ENCODE measurements at regions not wholly inside any gene's neighbourhood (a gene's known extent, or its start where the extent isn't known, plus 50 kb on each side); places are given as distances from the start of the nearest gene placed in this dataset.

DNA sequence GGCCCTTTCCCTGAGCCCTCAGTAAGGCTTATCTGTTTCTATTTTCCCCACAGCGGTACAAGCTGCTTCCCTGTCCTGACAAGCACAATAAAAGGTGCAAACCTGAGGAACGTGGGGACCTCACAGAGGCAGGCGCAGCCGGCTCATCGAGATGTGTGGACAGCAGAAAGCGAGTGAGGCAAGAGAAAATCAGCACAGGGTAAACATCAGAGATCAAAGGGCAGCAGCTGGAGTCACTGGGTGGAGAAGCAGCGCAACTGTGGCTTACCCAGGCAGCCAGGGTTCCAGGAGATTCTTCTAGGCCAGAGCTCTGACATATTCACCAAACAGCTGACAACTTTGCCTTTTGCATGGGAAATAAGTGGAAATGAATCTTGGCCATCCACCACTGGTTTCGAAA lies 212.6 kb downstream of the WDR11 start:
- H3K27ac Mint-ChIP-seq, result no peak overlapping the region
- peaks cover 3% of the 10 kb centered on the region for H3K27me3 Mint-ChIP-seq (ENCODE audit: insufficient read depth, low read depth, poor library complexity)
- H3K4me2 ChIP-seq, result no peak overlapping the region
- TF ChIP-seq ZNF331 (CRISPR knock-in tag; IDR thresholded peaks at IDR 0.05; ENCODE audit: low read depth) (no peak), CREB1 (CRISPR knock-in tag; IDR thresholded peaks at IDR 0.05; ENCODE audit: low read depth) (no peak), ZNF114 (CRISPR knock-in tag; IDR thresholded peaks at IDR 0.05) (no peak), EZH2phosphoT487 (IDR thresholded peaks at IDR 0.05; ENCODE audit: unreplicated experiment) (no peak), STAT1 (IDR thresholded peaks at IDR 0.05; ENCODE audit: unreplicated experiment) (no peak), JUNB (IDR thresholded peaks at IDR 0.05; ENCODE audit: unreplicated experiment) (no peak), EZH2 (IDR thresholded peaks at IDR 0.05; ENCODE audit: low read depth, unreplicated experiment) (no peak), NANOG (IDR thresholded peaks at IDR 0.05; ENCODE audit: borderline replicate concordance) (no peak), POLR2AphosphoS5 (IDR thresholded peaks at IDR 0.05; ENCODE audit: low read depth) (no peak)
- TF ChIP-seq, protein P1, sequence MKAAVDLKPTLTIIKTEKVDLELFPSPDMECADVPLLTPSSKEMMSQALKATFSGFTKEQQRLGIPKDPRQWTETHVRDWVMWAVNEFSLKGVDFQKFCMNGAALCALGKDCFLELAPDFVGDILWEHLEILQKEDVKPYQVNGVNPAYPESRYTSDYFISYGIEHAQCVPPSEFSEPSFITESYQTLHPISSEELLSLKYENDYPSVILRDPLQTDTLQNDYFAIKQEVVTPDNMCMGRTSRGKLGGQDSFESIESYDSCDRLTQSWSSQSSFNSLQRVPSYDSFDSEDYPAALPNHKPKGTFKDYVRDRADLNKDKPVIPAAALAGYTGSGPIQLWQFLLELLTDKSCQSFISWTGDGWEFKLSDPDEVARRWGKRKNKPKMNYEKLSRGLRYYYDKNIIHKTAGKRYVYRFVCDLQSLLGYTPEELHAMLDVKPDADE (IDR thresholded peaks at IDR 0.05), result no peak
- TF ChIP-seq, protein P2, sequence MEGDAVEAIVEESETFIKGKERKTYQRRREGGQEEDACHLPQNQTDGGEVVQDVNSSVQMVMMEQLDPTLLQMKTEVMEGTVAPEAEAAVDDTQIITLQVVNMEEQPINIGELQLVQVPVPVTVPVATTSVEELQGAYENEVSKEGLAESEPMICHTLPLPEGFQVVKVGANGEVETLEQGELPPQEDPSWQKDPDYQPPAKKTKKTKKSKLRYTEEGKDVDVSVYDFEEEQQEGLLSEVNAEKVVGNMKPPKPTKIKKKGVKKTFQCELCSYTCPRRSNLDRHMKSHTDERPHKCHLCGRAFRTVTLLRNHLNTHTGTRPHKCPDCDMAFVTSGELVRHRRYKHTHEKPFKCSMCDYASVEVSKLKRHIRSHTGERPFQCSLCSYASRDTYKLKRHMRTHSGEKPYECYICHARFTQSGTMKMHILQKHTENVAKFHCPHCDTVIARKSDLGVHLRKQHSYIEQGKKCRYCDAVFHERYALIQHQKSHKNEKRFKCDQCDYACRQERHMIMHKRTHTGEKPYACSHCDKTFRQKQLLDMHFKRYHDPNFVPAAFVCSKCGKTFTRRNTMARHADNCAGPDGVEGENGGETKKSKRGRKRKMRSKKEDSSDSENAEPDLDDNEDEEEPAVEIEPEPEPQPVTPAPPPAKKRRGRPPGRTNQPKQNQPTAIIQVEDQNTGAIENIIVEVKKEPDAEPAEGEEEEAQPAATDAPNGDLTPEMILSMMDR (conservative IDR thresholded peaks at IDR 0.05; ENCODE audit: low read depth in 2 of 2), result no peak
- TF ChIP-seq, protein P3, sequence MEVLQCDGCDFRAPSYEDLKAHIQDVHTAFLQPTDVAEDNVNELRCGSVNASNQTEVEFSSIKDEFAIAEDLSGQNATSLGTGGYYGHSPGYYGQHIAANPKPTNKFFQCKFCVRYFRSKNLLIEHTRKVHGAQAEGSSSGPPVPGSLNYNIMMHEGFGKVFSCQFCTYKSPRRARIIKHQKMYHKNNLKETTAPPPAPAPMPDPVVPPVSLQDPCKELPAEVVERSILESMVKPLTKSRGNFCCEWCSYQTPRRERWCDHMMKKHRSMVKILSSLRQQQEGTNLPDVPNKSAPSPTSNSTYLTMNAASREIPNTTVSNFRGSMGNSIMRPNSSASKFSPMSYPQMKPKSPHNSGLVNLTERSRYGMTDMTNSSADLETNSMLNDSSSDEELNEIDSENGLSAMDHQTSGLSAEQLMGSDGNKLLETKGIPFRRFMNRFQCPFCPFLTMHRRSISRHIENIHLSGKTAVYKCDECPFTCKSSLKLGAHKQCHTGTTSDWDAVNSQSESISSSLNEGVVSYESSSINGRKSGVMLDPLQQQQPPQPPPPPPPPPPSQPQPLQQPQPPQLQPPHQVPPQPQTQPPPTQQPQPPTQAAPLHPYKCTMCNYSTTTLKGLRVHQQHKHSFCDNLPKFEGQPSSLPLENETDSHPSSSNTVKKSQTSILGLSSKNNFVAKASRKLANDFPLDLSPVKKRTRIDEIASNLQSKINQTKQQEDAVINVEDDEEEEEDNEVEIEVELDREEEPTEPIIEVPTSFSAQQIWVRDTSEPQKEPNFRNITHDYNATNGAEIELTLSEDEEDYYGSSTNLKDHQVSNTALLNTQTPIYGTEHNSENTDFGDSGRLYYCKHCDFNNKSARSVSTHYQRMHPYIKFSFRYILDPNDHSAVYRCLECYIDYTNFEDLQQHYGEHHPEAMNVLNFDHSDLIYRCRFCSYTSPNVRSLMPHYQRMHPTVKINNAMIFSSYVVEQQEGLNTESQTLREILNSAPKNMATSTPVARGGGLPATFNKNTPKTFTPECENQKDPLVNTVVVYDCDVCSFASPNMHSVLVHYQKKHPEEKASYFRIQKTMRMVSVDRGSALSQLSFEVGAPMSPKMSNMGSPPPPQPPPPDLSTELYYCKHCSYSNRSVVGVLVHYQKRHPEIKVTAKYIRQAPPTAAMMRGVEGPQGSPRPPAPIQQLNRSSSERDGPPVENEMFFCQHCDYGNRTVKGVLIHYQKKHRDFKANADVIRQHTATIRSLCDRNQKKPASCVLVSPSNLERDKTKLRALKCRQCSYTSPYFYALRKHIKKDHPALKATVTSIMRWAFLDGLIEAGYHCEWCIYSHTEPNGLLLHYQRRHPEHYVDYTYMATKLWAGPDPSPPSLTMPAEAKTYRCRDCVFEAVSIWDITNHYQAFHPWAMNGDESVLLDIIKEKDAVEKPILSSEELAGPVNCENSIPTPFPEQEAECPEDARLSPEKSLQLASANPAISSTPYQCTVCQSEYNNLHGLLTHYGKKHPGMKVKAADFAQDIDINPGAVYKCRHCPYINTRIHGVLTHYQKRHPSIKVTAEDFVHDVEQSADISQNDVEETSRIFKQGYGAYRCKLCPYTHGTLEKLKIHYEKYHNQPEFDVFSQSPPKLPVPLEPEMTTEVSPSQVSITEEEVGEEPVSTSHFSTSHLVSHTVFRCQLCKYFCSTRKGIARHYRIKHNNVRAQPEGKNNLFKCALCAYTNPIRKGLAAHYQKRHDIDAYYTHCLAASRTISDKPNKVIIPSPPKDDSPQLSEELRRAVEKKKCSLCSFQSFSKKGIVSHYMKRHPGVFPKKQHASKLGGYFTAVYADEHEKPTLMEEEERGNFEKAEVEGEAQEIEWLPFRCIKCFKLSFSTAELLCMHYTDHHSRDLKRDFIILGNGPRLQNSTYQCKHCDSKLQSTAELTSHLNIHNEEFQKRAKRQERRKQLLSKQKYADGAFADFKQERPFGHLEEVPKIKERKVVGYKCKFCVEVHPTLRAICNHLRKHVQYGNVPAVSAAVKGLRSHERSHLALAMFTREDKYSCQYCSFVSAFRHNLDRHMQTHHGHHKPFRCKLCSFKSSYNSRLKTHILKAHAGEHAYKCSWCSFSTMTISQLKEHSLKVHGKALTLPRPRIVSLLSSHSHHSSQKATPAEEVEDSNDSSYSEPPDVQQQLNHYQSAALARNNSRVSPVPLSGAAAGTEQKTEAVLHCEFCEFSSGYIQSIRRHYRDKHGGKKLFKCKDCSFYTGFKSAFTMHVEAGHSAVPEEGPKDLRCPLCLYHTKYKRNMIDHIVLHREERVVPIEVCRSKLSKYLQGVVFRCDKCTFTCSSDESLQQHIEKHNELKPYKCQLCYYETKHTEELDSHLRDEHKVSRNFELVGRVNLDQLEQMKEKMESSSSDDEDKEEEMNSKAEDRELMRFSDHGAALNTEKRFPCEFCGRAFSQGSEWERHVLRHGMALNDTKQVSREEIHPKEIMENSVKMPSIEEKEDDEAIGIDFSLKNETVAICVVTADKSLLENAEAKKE (CRISPR knock-in tag; IDR thresholded peaks at IDR 0.05), result no peak
- TF ChIP-seq, protein P4, sequence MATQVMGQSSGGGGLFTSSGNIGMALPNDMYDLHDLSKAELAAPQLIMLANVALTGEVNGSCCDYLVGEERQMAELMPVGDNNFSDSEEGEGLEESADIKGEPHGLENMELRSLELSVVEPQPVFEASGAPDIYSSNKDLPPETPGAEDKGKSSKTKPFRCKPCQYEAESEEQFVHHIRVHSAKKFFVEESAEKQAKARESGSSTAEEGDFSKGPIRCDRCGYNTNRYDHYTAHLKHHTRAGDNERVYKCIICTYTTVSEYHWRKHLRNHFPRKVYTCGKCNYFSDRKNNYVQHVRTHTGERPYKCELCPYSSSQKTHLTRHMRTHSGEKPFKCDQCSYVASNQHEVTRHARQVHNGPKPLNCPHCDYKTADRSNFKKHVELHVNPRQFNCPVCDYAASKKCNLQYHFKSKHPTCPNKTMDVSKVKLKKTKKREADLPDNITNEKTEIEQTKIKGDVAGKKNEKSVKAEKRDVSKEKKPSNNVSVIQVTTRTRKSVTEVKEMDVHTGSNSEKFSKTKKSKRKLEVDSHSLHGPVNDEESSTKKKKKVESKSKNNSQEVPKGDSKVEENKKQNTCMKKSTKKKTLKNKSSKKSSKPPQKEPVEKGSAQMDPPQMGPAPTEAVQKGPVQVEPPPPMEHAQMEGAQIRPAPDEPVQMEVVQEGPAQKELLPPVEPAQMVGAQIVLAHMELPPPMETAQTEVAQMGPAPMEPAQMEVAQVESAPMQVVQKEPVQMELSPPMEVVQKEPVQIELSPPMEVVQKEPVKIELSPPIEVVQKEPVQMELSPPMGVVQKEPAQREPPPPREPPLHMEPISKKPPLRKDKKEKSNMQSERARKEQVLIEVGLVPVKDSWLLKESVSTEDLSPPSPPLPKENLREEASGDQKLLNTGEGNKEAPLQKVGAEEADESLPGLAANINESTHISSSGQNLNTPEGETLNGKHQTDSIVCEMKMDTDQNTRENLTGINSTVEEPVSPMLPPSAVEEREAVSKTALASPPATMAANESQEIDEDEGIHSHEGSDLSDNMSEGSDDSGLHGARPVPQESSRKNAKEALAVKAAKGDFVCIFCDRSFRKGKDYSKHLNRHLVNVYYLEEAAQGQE (IDR thresholded peaks at IDR 0.05; ENCODE audit: unreplicated experiment), result no peak
- no peak overlapping the region for H3K4me3 ChIP-seq
- no peaks in the 10 kb centered on the region for H3K36me3 ChIP-seq (ENCODE audit: insufficient read depth)
- no peak overlapping the region for H3K4me3 Mint-ChIP-seq
- ATAC-seq (no peak), DNase-seq (ENCODE audit: low spot score) (no peak)
- H3K4me1 ChIP-seq (ENCODE audit: insufficient read depth), result no peaks in the 10 kb centered on the region
- no peak overlapping the region for H3K27ac ChIP-seq (ENCODE audit: low read depth)
- no peaks in the 10 kb centered on the region for H3K36me3 Mint-ChIP-seq (ENCODE audit: low read depth)
- H3K9me2 ChIP-seq (ENCODE audit: insufficient read depth), result no peaks in the 10 kb centered on the region; the same call in none of the 2 replicates
- no peak overlapping the region for H2AFZ ChIP-seq
- no peaks in the 10 kb centered on the region for H3K79me2 ChIP-seq (replicated peaks; ENCODE audit: insufficient read depth)
- no peaks in the 10 kb centered on the region for H3K27me3 ChIP-seq (ENCODE audit: insufficient read depth)
- no peaks in the 10 kb centered on the region for H4K20me1 ChIP-seq (replicated peaks; ENCODE audit: insufficient read depth)
- H3K4me1 Mint-ChIP-seq, result no peaks in the 10 kb centered on the region
- H3K9me3 Mint-ChIP-seq, result no peaks in the 10 kb centered on the region; the same call in 2 of the 3 replicates
- H3F3A ChIP-seq (replicated peaks; ENCODE audit: low read depth), result no peaks in the 10 kb centered on the region

All from GM23338 (cell line).